Astrocyte (in vitro differentiated cells and primary cell): ENCODE measurements at regions not wholly inside any gene's neighbourhood (a gene's known extent, or its start where the extent isn't known, plus 50 kb on each side); places are given as distances from the start of the nearest gene placed in this dataset.
"Not testable (repeated sequence)": the region's sequence is repeated elsewhere in the genome, so short reads cannot be mapped to it uniquely, and the experiment has no call there.

Experiments
- DNase-seq: peaks from one replicate; pipeline ENCODE4 v3.0.0-alpha.2; 2010; ENCODE audit warnings: low read depth
- FAIRE-seq: peaks from 2 replicates; lab custom pipeline; 2011; peaks lifted over from hg19 to GRCh38; lab: Jason Lieb, UNC
- H2AFZ ChIP-seq: 2 replicates; pipeline ENCODE4 v1.6.0; 2012; ENCODE audit warnings: low read depth, low read length, inconsistent platforms
- H3K27ac ChIP-seq: 2 replicates; pipeline ENCODE4 v1.5.1; 2011; ENCODE audit warnings: low read depth, low read length, inconsistent platforms
- H3K27me3 ChIP-seq: 2 replicates; pipeline ENCODE4 v1.6.0; 2011; ENCODE audit warnings: low read length, inconsistent platforms; ENCODE audit not compliant: insufficient read depth
- H3K36me3 ChIP-seq: 2 replicates; pipeline ENCODE4 v1.5.1; 2011; ENCODE audit warnings: low read length, inconsistent platforms; ENCODE audit not compliant: insufficient read depth
- H3K4me1 ChIP-seq: 2 replicates; pipeline ENCODE4 v1.5.1; 2011; ENCODE audit warnings: low read length, inconsistent platforms; ENCODE audit not compliant: insufficient read depth
- H3K4me2 ChIP-seq: 2 replicates; pipeline ENCODE4 v1.6.0; 2012; ENCODE audit warnings: low read length, inconsistent platforms
- H3K4me3 ChIP-seq: 2 replicates; pipeline ENCODE4 v1.5.1; 2011; ENCODE audit warnings: low read depth, mild to moderate bottlenecking, low read length, inconsistent platforms; ENCODE audit not compliant: insufficient read depth
- H3K79me2 ChIP-seq: 2 replicates; pipeline ENCODE4 v1.6.0; 2012; ENCODE audit warnings: mild to moderate bottlenecking, low read length, inconsistent platforms; ENCODE audit not compliant: insufficient read depth
- H3K9ac ChIP-seq: 2 replicates; pipeline ENCODE4 v1.6.0; 2012; ENCODE audit warnings: mild to moderate bottlenecking, low read length, inconsistent platforms
- H3K9me3 ChIP-seq: 2 replicates; pipeline ENCODE4 v1.5.1; 2012; ENCODE audit warnings: low read depth, mild to moderate bottlenecking, low read length, inconsistent platforms; ENCODE audit not compliant: insufficient read depth
- H4K20me1 ChIP-seq: 2 replicates; pipeline ENCODE4 v1.6.0; 2012; ENCODE audit warnings: low read length, inconsistent platforms; ENCODE audit not compliant: insufficient read depth
- H3K27ac Mint-ChIP-seq: one replicate; pipeline ENCODE4 v1.8.0; 2021; ENCODE audit warnings: mild to moderate bottlenecking, mixed read lengths; ENCODE audit not compliant: unreplicated experiment
- H3K27me3 Mint-ChIP-seq: one replicate; pipeline ENCODE4 v1.8.0; 2021; ENCODE audit warnings: low read depth, mixed read lengths; ENCODE audit not compliant: unreplicated experiment
- H3K36me3 Mint-ChIP-seq: one replicate; pipeline ENCODE4 v1.8.0; 2021; ENCODE audit warnings: low read depth, mixed read lengths; ENCODE audit not compliant: unreplicated experiment
- H3K4me1 Mint-ChIP-seq: one replicate; pipeline ENCODE4 v1.8.0; 2021; ENCODE audit warnings: low read depth, mixed read lengths; ENCODE audit not compliant: unreplicated experiment
- H3K4me3 Mint-ChIP-seq: one replicate; pipeline ENCODE4 v1.8.0; 2021; ENCODE audit warnings: mild to moderate bottlenecking, moderate library complexity, mixed read lengths; ENCODE audit not compliant: unreplicated experiment
- H3K9me3 Mint-ChIP-seq: one replicate; pipeline ENCODE4 v1.8.0; 2021; ENCODE audit warnings: mild to moderate bottlenecking, mixed read lengths; ENCODE audit not compliant: unreplicated experiment
- EZH2 ChIP-seq: IDR thresholded peaks from 2 replicates; pipeline ENCODE4 v1.6.1; 2012; ENCODE audit warnings: mild to moderate bottlenecking, low read length, inconsistent platforms; ENCODE audit not compliant: insufficient read depth
- TF ChIP-seq, protein P1 (sequence below): IDR thresholded peaks from 2 replicates; pipeline ENCODE4 v1.5.1; 2011; ENCODE audit warnings: low read depth, mild to moderate bottlenecking, inconsistent platforms, low read length, moderate library complexity; ENCODE audit not compliant: insufficient read depth

DNA sequence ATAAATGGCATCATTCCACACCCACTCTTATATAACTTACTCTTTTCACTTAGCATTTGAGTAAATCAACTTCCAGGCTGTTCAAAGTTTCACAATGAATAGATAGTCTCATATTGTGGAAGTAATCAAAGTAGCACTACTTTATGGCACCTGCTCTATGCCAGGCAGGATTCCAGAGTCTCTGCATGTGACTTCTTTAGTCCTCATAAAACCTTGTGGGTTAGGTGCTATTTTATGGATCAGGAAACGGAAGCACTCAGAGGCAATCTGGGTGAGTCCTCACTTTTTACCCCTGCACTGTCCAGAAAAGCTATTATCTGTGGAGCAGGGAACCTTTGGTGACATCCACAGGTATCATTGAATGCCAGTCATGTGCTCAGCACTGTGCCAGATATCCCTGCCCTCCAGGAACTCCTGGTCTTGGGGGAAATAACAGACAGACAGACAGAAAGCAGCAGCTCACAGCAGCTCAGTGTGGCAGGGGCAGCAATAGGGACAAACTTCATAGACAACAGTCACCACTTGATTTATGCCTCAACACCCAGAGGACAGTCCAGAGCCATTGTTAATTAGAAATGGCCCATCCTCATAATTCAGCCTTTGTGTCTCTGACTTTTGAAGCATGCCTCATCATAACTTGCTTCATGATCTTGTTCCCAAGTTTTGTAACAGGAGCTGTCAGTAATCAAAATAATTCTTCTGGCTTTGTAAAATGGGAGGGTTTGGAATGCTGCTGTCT, 160.6 kb downstream of the SEC23IP start:
- no peaks in the 10 kb centered on the region for H3K27me3 ChIP-seq
- H3K79me2 ChIP-seq, result no peaks in the 10 kb centered on the region
- Mint-ChIP-seq H3K27ac (no peak overlapping the region), H3K4me1 (peaks cover 4% of the 10 kb centered on the region), H3K4me3 (no peak overlapping the region), H3K36me3 (no peaks in the 10 kb centered on the region), H3K9me3 (peaks cover 2% of the 10 kb centered on the region), H3K27me3 (no peaks in the 10 kb centered on the region)
- TF ChIP-seq, protein P1, sequence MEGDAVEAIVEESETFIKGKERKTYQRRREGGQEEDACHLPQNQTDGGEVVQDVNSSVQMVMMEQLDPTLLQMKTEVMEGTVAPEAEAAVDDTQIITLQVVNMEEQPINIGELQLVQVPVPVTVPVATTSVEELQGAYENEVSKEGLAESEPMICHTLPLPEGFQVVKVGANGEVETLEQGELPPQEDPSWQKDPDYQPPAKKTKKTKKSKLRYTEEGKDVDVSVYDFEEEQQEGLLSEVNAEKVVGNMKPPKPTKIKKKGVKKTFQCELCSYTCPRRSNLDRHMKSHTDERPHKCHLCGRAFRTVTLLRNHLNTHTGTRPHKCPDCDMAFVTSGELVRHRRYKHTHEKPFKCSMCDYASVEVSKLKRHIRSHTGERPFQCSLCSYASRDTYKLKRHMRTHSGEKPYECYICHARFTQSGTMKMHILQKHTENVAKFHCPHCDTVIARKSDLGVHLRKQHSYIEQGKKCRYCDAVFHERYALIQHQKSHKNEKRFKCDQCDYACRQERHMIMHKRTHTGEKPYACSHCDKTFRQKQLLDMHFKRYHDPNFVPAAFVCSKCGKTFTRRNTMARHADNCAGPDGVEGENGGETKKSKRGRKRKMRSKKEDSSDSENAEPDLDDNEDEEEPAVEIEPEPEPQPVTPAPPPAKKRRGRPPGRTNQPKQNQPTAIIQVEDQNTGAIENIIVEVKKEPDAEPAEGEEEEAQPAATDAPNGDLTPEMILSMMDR, result no peak
- no peak for TF ChIP-seq EZH2
- H3K9ac ChIP-seq, result no peak overlapping the region
- H2AFZ ChIP-seq, result no peak overlapping the region
- no peaks in the 10 kb centered on the region for H3K36me3 ChIP-seq
- DNase-seq, result no peak
- FAIRE-seq, result no peak
- no peak overlapping the region for H3K4me2 ChIP-seq
- H4K20me1 ChIP-seq, result no peaks in the 10 kb centered on the region
- H3K4me1 ChIP-seq, result no peaks in the 10 kb centered on the region
- no peaks in the 10 kb centered on the region for H3K9me3 ChIP-seq
- H3K4me3 ChIP-seq, result no peak overlapping the region
- no peak overlapping the region for H3K27ac ChIP-seq

DNA sequence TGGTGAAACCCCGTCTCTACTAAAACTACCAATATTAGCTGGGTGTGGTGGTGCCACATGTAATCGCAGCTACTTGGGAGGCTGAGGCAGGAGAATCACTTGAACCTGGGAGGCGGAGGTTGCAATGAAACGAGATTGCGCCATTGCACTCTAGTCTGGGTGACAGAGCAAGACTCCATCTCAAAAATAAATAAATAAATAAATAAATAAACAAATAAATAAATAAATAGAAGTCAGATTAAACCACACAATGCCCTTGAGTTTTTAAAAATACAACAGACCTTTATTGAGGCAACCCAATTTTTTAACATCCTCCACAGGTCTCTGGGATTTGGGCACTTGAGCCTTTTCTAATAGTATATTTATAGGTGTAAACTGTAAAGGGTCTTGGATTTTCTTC, 167.3 kb downstream of the SEC23IP start:
- not testable (repeated sequence) for H3K4me1 ChIP-seq, DNase-seq, H3K9me3 Mint-ChIP-seq, H3K9ac ChIP-seq, H2AFZ ChIP-seq, H3K4me1 Mint-ChIP-seq, H3K4me3 Mint-ChIP-seq, H3K4me3 ChIP-seq, H3K36me3 Mint-ChIP-seq, FAIRE-seq, H3K27me3 ChIP-seq, H3K79me2 ChIP-seq, H4K20me1 ChIP-seq, H3K36me3 ChIP-seq, H3K9me3 ChIP-seq, H3K27ac Mint-ChIP-seq, H3K4me2 ChIP-seq, H3K27ac ChIP-seq
- H3K27me3 Mint-ChIP-seq, result peaks cover 12% of the 10 kb centered on the region

DNA sequence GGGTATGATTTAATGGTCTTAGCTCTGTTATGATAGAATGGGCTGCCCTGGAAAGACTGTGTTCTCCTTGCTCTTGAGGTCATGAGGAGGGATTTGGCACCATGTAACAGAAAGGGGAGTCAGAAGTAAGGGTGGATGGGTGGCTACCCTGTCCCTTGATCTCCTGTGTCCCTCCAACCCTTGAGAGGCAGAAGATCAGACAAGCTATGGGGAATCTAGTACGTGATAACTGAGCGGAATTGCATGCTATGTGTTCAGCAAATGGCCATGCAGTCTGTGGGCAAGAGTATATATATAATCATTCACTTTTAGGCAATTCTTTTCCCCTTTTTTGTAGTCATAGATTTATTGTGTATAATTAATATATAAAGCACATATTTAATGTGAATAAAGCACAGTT, 174.9 kb downstream of the SEC23IP start:
- no peak overlapping the region for H3K27ac Mint-ChIP-seq
- no peak for FAIRE-seq
- DNase-seq, result no peak
- Histone ChIP-seq H3K27ac (no peak overlapping the region), H3K36me3 (no peaks in the 10 kb centered on the region), H3K9me3 (no peaks in the 10 kb centered on the region), H3K27me3 (no peaks in the 10 kb centered on the region), H3K4me3 (no peak overlapping the region), H4K20me1 (no peaks in the 10 kb centered on the region), H2AFZ (no peak overlapping the region), H3K9ac (no peak overlapping the region), H3K4me1 (no peaks in the 10 kb centered on the region), H3K4me2 (no peak overlapping the region), H3K79me2 (no peaks in the 10 kb centered on the region)
- H3K9me3 Mint-ChIP-seq, result peaks cover 10% of the 10 kb centered on the region
- no peaks in the 10 kb centered on the region for H3K4me1 Mint-ChIP-seq
- peaks cover 15% of the 10 kb centered on the region for H3K27me3 Mint-ChIP-seq
- H3K36me3 Mint-ChIP-seq, result no peaks in the 10 kb centered on the region
- no peak for TF ChIP-seq EZH2
- TF ChIP-seq, protein P1, result no peak
- no peak overlapping the region for H3K4me3 Mint-ChIP-seq
